ENCODE measurements at regions not wholly inside any gene's neighbourhood (a gene's known extent, or its start where the extent isn't known, plus 50 kb on each side); places are given as distances from the start of the nearest gene placed in this dataset.

- TF ChIP-seq EZH2phosphoT487 (IDR thresholded peaks at IDR 0.05; ENCODE audit: low read length) (no peak), CTCF (IDR thresholded peaks at IDR 0.05; ENCODE audit: low read length) (no peak)
Observed at GRCh38 chr19:31838163-31838815, 489.1 kb upstream of the TSHZ3 start.

Data from MM.1S (cell line).